Activated CD8-positive, alpha-beta memory T cell treated with anti-CD3 and anti-CD28 coated beads, Interleukin-2, amount 50 U/mL, for 1 hour (primary cell): ENCODE measurements at regions not wholly inside any gene's neighbourhood (a gene's known extent, or its start where the extent isn't known, plus 50 kb on each side); places are given as distances from the start of the nearest gene placed in this dataset.

Experiments used
- DNase-seq: peaks from one replicate; pipeline ENCODE4 v3.0.0-alpha.2; 2020; ENCODE audit errors: extremely low read depth

DNA sequence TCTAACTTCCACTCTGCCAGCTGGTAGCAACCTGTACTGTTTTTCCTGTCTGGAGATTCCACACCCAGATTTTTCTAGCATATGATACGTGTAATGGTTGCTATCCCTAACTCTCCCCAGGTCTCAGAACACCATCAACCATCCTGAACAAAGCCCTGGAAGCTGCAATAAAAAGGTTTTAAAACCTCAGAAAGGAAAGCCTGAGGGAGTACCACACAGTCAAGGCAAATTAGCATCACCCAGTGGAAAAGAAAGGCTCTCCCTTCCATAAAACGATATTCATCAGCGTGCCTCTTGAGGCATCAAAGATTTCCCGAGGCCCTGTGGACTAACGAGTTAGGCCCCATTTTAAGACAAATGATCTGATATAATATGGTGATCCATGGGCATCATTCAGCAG lies 421.0 kb downstream of the ADGRL2 start:
- no peak for DNase-seq

DNA sequence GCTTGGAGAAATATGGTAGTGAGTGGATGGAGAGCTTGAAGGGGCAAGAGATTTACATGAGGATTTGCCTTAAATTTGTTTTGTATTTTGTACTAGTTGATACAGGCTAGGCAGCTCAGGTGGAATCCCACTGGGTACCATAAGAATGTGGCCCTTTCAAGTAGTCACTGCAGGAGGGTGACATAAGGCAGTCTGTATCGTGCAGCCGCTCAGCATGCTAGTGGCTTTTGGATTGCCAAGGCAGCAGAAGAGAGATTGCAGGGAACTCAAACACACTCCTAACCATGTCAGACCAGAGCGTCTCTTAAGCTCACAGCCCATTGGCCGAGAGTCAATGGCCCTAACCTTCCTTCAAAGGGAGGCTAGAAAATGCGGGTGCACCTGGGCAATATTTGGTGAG lies 420.0 kb downstream of the ADGRL2 start:
- no peak for DNase-seq

DNA sequence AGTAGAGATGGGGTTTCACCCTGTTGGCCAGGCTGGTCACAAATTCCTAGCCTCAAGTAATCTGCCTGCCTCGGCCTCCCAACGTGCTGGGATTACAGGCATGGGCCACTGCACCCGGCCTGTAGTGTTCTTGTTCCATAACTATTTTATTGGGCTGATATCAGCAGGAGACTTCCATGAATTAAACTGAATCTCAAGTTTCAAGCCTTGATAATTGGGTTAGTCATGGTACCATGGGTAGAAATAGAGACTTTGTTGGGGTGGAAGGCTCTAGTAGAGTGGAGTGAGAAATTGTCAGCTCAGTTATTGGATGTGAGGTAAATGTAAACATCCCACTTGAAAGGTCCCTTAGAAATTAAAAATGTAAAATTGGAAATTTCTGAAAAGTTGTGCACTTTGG lies 419.1 kb downstream of the ADGRL2 start:
- no peak for DNase-seq

- no peak for DNase-seq
These were observed 418.1 kb downstream of the ADGRL2 start for GRCh38 chr1:82218846-82219245.

DNA sequence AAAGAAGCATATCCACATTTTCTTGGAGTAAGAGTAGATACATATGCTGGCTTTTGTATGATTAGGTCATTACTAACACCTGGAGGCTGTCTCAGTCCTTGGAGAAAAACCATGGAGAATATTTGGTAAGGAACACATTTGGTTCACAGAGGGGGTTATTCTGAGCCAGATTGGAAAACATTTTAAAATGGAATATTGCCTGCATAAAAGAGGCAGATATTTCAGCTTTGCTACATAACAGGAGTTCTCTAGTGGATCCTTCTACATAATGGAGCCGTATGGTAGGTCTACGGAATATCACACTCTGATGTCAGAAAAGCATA lies 415.1 kb downstream of the ADGRL2 start:
- no peak for DNase-seq

GRCh38 chr1:82215056-82215852 lies 414.5 kb downstream of the ADGRL2 start:
- DNase-seq = no peak

DNA sequence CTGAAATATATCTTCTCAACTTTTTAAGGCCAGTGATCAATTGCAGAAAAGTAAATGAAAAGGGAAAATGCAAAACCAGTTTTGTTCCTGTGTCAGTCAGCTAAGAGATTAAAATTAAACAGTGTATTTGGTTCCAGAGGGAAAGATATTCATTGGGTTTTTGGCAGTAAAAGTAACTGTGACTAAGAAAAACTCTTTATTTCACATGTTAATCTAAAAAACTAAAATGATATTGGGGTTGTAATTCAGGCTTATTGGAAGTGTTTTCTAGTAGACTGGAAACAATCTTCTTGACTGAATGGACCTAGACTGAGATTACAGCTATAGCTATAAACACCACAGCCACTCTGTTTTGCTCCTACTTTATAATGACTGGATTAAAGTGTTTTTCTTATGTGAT lies 413.9 kb downstream of the ADGRL2 start:
- no peak for DNase-seq

DNA sequence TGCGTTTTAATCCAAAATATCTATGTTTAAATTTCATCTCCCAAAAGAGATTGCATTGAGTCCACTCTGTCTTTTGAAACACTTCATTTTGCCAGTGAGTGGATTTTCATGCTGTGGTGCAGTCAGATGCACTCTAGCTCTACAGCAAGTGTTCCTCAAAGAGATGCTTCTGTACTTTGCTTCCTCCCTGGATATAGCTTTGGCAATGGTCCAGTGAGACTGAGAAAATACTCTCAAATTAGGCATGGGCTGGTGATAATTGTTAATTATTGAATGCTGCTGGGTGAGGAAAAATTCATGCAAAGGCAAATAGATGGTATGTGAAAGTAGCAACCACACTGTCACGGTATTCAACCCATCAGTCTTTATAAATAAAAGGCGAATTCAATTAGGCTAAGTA lies 396.9 kb downstream of the ADGRL2 start:
- no peak for DNase-seq

- no peak for DNase-seq
These were observed 394.5 kb downstream of the ADGRL2 start for GRCh38 chr1:82195245-82195644.

DNA sequence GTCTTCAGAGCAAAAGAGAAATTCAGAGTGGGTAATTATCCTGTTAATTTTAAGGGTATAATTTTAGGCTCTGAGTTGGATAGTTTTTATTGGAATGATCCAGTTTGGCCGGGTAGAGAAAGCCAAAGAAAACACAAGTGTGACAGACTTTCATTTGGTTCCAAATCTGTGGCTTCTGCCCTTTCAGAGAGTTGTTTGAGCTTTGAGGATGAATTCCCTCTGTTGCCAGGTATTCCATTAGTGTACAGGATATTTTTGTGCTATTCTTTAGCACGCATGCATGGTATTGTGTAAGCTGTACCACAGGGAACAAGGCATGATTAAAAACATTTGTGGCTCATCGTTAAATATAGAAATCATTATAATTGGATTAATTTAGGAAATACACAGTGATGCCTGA lies 384.4 kb downstream of the ADGRL2 start:
- DNase-seq = no peak

DNA sequence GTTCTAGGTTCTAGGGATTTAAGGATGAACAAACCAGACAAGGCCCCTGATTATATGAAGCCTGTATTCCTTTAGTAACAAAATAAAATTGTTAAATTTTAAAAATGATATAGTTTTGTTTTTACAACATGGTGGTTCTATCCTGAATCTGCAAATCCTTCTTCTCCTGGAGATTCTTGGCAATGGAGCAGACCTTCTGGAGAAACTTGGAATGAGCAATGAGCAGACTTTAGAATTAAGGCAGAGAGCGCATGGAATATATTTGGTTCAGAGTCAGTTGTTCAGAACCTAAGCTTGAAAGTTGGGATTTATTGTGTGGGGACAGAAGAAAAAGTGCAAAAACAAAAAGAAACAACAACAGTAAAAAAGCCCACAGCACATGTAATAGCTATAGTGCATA lies 381.1 kb downstream of the ADGRL2 start:
- DNase-seq = no peak

GRCh38 chr1:82179131-82179530 lies 378.4 kb downstream of the ADGRL2 start:
- DNase-seq = no peak

DNA sequence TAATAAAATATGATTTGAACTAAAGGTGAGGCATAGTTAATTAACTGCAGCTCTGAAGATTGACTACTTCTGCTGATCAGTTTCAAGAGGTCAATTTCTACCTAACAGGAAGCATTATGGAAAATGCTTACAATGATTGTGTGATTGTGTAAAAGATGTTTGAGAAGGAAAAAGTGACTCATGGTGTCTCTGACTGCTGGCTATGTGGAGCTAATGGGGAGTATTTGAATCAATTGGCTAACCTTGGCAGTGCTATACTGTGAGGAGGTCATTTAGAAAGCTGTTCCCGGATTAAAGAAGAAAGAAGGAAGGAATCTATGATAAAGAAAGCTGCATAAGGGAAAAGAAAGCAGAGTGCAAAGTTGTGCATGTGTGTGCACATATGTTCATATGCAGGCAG lies 376.5 kb downstream of the ADGRL2 start:
- DNase-seq = no peak

DNA sequence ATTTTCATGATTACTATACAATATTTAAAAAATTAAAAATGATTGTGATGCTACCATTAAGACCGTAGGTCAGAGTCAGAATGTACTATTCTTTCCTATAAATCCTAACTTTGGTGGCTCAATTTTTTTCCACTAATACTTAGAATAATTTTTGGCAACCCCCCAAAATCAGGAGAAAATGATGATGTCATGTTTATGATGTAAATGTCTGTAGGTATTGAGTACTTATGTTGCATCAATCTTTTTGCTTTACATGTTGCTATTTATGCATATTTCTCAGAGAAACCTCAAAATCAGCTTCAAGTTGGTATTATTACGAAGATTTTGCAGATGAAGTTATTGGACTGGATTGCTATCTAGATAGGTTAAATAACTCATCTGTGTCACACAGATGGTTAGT lies 371.2 kb downstream of the ADGRL2 start:
- DNase-seq = no peak

GRCh38 chr1:82168482-82168881 lies 367.7 kb downstream of the ADGRL2 start:
- DNase-seq = no peak

GRCh38 chr1:82165304-82165703 lies 364.6 kb downstream of the ADGRL2 start:
- no peak for DNase-seq

DNA sequence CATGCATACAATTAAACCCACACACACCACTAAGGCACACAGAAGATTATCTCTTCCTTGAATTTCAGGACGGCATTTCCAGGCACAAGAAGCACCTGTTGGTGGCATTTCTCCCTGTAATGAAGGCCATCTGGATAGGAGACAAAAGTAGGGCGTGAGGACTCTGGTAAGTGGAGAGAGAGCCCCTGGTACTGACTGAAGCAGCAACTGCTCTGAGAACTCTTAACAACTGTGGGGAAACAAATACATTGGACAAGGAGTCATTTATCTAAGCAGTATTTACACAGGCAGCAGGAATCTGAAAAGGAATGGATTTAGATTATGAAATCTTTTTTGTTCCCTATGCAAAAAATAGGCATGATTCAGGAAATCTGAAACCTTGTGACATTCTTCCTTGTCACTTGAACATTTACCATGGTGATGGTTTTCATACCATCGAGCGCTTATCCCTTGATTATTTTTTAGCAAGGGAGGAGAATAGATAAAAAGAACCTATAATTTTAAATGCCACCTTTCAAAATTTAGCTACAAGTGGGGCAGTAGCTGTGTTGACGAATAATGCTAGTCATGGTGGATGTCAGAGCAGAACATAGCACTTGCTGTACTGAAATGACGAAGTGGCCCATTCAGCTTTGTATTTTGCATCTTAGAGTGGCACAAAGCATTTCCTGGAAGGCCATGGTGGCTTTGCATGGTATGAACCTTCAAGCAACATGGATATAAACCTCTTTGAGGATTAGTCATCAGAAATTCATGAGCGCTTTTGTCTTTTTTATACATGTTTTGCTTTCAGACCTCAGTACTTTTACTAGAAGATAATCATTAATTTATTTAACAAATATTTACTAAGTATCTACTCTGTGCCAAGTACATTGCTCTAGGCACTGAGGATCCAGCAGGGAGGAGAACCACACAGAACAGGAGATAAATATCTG lies 362.0 kb downstream of the ADGRL2 start:
- no peak for DNase-seq

DNA sequence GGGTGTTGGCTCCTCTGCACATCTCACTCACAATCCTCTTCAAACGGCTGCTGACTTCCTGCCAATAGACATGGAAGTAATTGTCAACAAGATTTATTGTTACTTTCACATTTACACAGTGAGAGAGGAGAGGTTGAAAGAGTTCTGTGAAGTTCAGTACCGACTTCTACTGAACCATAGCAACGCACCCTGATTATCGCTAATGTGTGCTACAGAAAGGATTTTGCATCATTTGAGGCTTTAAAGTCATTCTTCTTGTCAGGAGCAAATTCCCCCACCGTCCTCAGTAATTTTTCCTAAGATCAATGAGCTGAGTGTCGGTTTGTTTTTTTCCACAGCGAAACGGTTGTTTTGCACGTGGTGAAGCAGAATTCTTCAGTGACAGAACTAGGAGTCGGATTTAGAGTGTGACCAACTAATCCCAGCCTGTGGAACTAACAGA lies 361.0 kb downstream of the ADGRL2 start:
- no peak for DNase-seq

DNA sequence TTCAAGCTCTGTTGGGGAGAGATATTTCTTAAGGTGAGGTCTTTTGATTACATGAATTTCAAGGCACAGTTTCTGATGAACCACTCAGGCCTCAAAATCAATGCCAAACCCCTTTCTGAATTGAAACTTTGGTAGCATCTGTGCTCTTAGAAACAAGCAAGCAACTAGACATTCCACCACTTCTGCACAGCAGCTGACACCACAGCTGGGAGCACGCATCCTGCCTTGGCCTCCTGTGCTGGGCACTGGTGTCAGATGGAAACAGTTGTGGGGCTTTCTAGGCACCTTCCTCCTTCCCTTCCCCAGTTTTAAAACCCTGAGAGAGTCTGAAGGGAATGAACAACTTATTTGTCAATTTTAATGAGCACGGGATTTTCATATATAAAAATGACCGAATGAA lies 360.2 kb downstream of the ADGRL2 start:
- no peak for DNase-seq

- DNase-seq = no peak
These were observed 359.3 kb downstream of the ADGRL2 start for GRCh38 chr1:82160036-82160435.

- no peak for DNase-seq
These were observed 358.2 kb downstream of the ADGRL2 start for GRCh38 chr1:82158981-82159380.

- no peak for DNase-seq
These were observed 353.7 kb downstream of the ADGRL2 start for GRCh38 chr1:82154219-82154970.
